Stimulated activated CD4-positive, alpha-beta T cell treated with anti-CD3 and anti-CD28 coated beads, Interleukin-1b, Interleukin-23, amount 100 ng/mL, for 4 hours (primary cell): ENCODE measurements at regions not wholly inside any gene's neighbourhood (a gene's known extent, or its start where the extent isn't known, plus 50 kb on each side); places are given as distances from the start of the nearest gene placed in this dataset.

ENCODE experiments used
- DNase-seq, 2 donors: peaks; one replicate each; pipeline ENCODE4 v3.0.0-alpha.2; 2020; ENCODE audit warnings: low read depth in 2 of 2

DNA sequence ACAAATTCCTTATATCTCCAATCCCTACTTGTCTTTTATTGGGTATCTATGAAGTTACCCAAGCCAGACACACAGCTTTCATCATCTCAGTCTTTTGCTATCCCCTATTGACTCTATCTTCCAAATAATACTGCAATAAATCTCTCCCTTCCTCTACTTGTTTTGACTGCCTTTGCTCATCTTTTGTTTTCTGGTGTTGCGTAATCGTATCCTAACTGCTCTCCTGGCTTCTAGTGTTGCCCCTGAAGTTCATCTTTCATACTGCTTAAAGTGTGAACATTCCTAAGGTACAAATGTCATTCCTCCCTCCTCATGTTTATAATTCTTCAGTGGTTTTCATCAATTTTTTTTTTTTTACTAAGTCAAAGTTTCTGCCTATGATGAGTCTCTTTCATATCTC, 491.3 kb upstream of the DCC start:
- DNase-seq, result no peak

DNA sequence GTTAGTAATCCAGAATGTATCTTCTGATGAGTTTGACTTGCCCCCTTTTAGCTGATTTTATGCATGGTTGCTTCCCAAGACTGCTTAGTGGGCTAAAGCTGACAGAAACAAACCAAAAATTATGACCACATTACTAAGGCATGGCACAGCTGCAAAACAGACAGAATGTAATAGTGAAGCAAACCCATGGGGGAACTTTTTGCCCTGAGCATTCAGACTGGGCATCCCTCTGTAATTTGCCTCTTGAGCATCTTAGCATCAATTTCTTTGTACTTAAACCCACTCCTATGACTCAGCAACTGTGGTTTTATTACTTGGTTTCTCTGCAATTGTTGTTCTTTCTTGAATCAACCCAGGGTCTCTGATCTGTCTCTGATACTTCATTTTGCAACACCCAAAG, 487.3 kb upstream of the DCC start:
- no peak for DNase-seq

DNA sequence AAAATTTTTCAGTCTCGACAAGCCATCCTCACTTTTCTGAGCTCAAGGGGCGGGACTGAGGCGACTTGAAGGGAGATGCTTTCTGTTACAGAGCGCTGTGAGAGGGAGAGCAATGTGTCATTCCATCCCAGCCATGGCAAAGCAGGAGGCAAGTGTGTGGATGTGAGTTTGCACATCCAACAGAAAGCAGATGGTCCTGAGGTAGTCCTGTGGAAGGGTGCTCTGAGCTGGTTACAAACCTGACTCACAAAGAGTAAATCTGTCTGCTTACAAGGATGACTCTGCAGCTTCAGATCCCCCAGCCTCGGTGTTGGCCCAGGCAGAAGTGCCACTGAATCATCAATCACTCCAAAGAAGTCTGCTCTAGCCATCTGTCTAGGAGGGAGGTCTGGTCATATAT, 482.0 kb upstream of the DCC start:
- DNase-seq, result no peak

GRCh38 chr18:51861046-51861445, 479.0 kb upstream of the DCC start:
- DNase-seq, result no peak

- DNase-seq, result no peak
These were observed 477.8 kb upstream of the DCC start for GRCh38 chr18:51862051-51862715.

- no peak for DNase-seq
These were observed 475.6 kb upstream of the DCC start for GRCh38 chr18:51864219-51864965.

DNA sequence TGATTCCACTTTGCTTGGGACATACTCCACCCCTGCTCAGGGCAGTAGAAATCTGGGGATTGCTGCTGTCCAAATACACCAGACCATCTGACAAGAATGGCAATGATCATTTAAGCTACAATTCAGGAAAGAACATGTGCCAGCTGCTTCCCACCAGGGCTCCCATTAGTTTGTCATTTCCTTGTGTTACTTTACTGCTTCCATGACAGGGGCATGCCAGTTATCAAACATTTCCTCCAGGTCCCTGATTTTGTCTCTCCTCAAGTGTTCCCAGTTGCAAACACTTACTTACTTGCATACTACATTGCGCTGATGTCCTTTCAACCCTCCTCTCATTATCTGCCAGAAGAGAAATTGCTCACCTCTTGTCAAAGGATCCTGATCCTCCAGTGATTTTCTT, 474.5 kb upstream of the DCC start:
- no peak for DNase-seq

DNA sequence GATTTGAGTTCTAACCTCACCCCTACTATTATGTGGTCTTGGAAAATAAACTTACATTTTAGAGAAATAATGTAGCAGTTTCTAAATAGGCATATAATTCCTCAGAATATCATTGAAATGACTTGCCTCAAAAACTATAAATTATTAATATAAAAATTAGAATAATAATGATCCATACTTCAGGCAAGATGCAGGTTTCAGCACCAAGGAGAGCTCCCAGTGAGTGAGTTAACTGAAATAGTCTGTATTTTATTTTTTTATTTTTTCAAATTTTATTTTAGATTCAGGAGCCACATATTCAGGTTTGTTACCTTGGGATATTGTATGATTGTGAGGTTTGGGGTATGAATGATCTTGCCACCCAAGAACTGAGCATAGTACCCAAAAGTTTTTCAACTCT, 472.2 kb upstream of the DCC start:
- DNase-seq, result no peak

GRCh38 chr18:51878724-51879123, 461.3 kb upstream of the DCC start:
- DNase-seq, result no peak

DNA sequence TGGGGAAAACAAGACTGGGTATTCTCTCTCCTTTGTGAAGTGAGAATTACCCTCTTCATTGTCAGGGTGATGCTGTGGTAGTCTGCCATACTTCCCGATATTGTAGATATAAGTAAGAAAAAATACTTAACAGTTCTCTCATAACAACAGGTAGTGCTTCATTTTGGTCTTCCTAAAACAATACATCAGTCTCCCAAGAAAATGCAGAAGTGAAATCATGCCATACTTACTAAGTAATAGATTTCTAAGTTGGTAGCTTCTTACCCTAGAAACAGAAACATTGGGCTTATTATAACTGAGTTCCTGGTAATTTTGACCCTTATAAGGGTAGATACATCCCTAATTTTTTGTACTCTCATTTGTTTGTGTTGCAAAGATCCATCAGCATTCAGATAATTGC, 460.7 kb upstream of the DCC start:
- DNase-seq, result no peak

DNA sequence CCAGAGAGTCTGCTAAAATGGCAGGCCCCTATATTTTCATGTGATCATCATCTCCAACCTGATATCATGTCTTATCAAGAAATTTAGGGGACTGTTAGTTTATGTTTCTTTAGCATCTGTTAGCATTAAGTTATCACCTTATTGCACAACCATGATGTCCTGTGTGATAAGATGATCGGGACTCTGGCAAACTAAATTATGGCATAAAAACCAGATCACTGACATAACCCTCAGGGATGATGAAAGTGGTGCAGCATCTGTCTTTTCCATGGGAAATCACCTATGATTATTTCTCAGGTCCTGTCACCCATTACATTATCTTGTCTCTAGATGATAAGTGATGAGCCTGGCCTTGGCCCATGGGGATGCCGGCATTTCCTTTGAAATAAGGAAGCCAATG, 458.6 kb upstream of the DCC start:
- no peak for DNase-seq

DNA sequence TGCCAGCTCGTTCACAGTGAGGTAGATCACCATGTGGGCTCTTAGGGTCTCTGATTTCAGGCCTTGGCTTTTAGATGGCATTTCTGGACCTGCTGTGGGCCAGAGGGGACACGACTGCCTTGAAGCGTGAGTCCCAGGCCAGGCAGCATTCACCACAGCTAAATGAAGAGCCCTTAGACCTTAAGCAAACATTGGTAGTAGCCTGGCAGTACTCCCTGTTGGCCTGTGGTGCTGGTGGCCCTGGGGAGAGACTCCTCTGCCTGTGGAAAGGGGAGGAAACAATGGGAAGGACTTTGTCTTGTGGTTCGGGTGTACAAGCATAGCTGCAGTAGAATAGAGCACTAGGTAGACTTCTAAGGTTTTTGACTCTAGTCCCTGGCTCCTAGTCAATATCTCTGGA, 456.0 kb upstream of the DCC start:
- DNase-seq, result no peak

GRCh38 chr18:51890762-51891161, 449.2 kb upstream of the DCC start:
- DNase-seq, result no peak

DNA sequence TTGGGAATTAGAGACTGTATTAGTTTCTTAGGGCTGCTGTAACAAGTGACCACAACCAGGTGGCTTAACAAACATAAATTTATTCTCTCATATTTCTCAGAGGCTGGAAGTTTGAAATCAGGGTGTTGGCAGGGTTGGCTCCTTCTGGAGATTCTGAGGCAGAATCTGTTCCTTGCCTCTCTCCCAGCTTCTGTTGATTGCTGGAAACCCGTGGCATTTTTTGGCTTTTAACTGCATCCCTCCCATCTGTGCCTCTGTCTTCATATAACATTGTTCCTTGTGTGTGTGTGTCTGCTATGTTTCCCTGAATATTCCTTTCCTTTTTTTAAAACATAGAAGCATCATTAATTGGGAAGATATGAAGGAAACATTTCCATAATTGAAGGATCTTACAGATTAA, 448.1 kb upstream of the DCC start:
- no peak for DNase-seq

- no peak for DNase-seq
These were observed 442.1 kb upstream of the DCC start for GRCh38 chr18:51897884-51898283.

- DNase-seq, result no peak
These were observed 432.1 kb upstream of the DCC start for GRCh38 chr18:51907687-51908597.

- DNase-seq, result no peak
These were observed 431.4 kb upstream of the DCC start for GRCh38 chr18:51908598-51908944.

DNA sequence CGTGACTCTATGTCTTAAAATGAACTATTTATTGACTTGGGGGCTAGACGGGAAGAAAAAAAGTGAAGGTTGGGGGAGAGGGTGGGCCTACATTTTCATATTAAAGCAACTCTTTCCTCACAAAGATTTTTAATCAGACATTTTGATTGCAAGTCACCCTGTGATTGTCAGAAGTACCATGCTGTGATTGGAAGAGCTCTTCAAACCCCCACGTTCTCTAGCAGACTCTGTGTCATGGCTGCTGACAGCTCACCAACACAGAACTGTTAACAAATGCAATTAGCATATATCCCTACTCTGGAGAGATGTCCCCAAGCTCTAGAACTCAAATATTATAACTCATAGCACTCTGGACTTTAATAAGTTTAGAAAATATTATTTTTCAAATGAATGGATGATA, 428.4 kb upstream of the DCC start:
- DNase-seq, result no peak

GRCh38 chr18:51912381-51912780, 427.6 kb upstream of the DCC start:
- DNase-seq, result no peak

- DNase-seq, result no peak
These were observed 424.8 kb upstream of the DCC start for GRCh38 chr18:51915176-51915575.

DNA sequence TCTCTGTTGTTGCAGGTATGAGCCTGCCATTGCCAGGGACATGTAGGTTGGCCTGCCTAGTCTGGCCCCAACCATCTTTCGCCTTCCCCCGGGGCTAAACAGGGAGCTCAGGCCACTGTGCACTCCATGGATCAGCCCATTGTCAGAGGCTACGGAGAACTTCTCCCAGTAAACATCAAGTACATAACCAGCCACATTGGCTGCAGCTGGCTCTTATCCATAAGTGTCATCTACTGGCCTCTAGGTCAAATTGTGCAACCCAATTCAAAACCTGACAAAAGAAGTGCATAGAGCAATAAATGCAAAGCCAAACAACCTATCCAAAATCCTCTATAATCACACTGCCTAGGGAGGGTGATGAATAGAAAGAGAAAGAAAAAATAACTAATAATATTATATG, 418.1 kb upstream of the DCC start:
- DNase-seq, result no peak

DNA sequence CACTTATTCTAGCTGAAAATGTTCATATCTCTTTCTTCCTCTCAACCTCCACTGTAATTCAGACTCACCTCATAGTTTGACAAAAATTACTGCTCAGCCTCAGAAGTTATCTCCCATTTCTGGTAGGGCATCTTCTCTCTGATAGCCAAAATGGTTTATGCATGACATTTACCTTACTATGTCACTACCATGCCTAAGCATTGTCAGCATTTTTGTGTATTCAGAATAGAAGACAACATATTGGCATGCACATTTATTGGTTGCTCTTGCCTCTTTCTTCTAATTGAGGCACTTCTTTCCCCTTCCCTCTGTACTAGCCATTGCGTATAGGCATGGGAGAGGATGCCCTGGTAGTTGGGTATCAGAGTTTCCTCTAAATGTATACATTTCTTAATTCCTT, 406.1 kb upstream of the DCC start:
- DNase-seq, result no peak

GRCh38 chr18:51936115-51936514, 403.9 kb upstream of the DCC start:
- no peak for DNase-seq
